ENCODE measurements at regions not wholly inside any gene's neighbourhood (a gene's known extent, or its start where the extent isn't known, plus 50 kb on each side); places are given as distances from the start of the nearest gene placed in this dataset.
"Not testable (repeated sequence)": the region's sequence is repeated elsewhere in the genome, so short reads cannot be mapped to it uniquely, and the experiment has no call there.

DNA sequence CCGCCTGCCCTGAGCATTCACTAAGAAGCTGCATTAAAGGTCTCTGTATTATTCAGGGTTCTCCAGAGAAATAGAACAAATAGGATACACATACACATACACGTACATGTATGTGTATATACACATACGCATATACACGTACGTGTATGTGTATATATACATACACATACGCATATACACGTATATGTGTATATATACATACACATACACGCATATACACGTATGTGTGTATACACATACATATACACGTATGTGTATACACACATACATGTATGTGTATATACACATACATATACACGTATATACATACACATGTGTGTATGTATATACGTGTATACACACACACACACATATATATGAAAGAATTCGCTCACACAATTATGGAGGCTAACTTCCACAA lies 108.9 kb upstream of the BARHL2 start:
- DNase-seq (ENCODE audit: extremely low read depth, low read depth), result no peak

DNA sequence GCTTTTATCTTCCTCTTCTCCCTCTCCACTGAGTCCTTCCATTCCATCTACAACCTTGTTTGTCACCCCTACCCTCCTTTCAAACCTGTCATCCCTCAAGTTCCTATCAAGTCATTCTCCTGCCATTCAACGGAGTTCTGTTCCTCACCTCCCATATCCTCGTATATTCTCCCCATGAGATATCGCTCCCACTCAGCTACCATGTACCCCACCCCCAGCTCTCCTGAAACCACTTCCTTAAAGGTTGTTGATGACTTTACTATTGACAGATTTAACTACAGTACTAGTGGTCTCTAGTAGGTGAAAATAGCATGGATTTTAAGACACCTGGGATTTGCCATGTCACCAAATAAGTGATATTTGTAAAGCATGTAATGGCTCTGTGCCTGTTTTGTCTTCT lies 107.4 kb upstream of the BARHL2 start:
- no peak for DNase-seq (ENCODE audit: extremely low read depth, low read depth)

DNA sequence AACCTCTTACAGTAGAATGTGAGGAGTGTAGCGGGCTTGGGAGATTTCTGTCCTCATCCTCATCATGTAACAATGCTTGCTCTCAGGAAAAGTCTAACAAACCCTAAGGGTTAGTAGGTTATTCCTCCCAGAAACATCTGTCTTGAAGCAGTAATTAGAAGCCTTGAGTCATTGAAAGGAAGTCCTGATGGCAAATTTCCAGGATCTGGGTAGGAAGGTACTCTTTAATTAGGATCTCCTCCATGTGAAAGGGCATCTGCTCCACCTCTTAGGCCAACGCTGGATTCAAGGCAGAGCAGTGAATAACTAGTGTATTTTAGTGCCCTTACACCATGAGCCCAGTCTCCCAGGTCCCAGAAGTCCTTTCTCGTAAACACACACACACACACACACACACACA lies 106.6 kb upstream of the BARHL2 start:
- DNase-seq (ENCODE audit: extremely low read depth, low read depth), result no peak

DNA sequence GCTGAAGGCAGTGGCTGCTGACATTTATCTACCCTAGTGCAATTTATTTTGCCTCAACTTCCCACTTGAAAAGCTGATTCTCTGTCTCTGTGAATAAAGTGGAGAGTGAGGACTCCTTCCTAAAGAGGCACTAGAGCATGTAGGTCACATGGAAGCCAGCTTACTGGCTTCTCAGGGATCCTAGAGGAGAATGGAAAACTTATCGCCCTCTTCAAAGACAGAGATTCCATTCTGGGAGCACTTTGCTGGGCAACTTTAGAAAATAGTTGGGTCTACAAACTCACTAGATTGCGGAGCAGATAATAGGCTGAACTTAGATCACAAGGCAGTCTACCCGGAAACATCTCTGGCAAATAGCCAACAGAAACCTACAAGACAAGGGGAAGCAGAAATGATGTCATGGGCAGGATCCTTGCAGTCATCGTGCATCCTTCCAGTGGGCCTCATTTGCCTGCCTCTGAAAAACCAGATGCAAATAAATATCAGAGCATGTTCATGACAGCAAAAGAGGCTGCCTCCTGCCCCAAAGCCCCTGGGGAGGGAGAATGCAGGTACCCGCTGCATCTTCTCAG lies 104.8 kb upstream of the BARHL2 start:
- no peak for DNase-seq (ENCODE audit: extremely low read depth, low read depth)

DNA sequence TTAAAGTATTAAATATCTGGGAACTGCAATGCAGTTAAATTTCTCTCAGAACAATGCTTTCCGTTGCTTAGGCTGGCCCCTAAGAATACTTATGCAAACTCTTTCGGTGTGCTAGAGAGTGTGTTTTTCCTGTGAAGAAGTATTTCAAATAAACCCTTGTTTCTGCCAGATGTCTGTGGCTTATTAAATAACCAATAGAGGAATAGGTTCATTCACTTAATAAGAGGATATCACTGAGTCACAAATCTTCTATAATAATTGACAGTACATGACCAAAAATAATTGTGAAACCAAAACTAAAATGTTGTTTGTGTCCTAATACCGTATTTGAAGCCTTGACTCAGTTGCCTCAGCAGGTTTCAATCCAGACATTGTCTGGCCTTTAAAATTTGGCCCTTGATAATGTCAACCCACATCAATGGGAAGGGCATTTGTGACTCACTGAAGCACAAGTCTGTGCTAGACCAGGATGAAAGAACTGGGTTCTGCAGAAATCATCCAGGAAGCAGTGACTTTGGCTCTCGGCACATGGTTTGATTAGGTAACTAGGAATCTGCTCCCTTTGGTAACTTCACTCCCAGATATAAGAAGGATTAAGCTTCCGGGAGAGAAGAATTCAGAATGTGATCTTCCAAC lies 104.2 kb upstream of the BARHL2 start:
- no peak for DNase-seq (ENCODE audit: extremely low read depth, low read depth)

DNA sequence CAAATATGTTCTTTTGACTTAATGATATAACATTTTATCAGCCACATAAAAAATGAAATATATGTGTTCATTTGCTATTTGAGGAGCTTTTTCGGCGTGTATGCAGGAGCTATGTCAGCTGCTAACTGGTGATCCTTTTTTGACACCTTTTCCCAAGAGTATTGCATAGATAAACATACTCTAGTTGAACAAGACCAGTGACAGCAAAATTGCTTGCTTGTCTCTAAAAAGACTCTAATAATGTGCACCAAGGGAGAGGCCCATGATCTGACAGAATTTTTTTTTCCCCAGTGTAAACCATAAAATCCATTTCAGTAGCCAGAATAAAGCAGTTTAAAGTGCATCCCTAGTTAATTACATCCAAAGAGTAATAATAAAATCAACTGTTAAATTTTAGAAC lies 103.6 kb upstream of the BARHL2 start:
- no peak for DNase-seq (ENCODE audit: extremely low read depth, low read depth)

DNA sequence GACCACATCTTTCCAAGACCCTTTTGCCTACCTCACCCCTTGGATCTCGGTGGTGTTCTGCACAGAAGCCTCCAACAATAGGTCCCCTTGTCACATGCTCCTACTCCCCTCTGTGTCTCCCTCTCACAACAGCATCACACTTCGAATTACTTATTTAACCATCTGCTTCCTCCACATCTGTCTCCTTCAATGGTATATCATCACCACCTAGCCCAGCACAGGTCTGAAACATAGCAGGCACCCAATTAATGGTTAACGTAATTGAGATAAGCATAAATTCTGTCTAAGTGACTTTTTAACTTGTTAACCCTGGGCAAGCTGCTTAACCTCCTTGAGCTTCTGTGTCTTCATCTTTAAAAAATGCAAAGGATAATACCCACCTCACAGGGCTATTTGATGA lies 100.3 kb upstream of the BARHL2 start:
- DNase-seq (ENCODE audit: extremely low read depth, low read depth), result no peak

DNA sequence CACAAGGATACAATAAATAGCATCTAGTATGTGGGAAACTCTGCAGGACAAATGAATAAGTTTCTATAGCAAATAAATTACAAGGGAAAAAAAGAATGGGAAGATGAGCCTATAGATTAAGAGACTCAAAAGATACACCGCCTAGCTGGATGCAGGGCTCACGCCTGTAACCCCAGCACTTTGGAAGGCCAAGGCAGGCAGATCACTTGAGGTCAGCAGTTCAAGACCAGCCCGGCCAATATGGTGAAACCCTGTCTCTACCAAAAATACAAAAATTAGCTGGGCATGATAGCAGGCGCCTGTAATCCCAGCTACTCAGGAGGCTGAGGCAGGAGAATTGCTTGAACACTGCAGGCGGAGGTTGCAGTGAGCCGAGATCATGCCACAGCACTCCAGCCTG lies 95.1 kb upstream of the BARHL2 start:
- not testable (repeated sequence) for DNase-seq (ENCODE audit: extremely low read depth, low read depth)

DNA sequence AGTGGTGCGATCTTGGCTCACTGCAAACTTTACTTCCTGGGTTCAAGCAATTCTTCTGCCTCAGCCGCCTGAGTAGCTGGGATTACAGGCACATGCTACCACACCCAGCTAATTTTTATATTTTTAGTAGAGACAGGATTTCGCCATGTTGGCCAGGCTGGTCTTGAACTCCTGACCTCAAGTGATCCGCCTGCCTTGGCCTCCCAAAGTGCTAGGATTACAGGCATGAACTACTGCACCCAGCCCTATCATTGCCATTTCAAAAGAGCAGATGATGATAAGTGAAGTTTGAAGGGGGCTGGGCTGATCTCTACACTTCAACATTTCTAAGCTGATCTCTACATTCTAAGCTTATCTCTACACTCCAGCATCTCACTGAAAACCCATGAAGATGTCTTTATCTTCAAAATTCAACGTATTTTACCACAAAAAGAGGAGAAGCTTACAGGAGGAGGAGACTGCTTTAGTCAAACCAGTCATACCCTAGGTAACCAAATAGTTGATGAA lies 94.4 kb upstream of the BARHL2 start:
- not testable (repeated sequence) for DNase-seq (ENCODE audit: extremely low read depth, low read depth)

DNA sequence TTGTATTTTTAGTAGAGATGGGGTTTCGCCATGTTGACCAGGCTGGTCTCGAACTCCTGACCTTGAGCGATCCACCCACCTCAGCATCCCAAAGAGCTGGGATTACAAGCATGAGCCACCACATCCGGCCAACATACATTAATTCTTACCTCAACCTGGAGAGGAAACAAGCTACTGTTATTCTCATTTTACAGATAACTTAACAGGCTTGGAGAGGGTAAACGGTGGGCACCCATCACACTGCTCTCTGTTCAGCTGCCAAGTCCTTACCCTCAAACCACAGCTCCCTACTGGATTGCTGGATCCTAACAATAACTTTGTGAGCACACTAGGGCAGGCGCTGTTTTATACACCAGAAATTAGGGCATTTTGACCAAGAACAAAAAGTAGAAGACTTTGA lies 93.6 kb upstream of the BARHL2 start:
- DNase-seq (ENCODE audit: extremely low read depth, low read depth), result no peak

DNA sequence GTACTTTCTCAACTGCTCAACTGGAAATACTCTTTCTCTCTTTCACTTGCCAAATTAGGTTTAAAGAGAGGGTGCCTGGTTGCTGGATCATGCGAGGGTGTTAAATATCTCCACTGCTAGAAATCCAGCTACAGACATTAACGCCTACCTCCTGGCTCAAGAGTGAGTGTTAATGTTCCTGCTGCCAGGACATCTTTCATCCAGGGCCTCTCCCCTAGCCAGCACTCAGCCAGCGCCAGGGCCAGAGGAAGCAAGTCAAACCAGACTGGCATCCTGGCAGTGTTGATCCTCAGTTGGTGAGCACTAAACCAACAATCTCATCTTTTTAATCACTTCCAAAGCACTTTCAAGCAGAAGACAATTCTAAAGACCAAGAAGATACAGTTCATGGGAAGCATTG lies 92.9 kb upstream of the BARHL2 start:
- no peak for DNase-seq (ENCODE audit: extremely low read depth, low read depth)

DNA sequence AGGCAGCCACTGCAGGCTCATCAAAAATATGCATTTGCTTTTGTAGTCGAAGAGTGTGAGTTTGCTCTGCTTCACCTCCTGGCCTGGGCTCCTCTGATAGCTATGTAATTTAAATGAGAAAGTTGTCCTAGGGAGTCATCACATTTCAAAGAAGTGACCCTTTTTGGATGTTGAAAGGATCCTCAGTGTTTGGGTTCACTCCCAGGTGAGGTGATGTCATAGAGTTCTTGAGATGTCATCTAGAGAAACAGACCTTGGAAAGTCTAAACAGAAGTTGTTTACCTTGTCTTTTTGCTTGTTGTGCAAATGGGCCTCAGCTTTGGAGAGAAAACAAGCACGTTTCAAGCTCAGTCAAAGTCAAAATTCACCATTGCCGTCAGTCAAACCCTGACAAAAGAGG lies 92.0 kb upstream of the BARHL2 start:
- DNase-seq (ENCODE audit: extremely low read depth, low read depth), result no peak

DNA sequence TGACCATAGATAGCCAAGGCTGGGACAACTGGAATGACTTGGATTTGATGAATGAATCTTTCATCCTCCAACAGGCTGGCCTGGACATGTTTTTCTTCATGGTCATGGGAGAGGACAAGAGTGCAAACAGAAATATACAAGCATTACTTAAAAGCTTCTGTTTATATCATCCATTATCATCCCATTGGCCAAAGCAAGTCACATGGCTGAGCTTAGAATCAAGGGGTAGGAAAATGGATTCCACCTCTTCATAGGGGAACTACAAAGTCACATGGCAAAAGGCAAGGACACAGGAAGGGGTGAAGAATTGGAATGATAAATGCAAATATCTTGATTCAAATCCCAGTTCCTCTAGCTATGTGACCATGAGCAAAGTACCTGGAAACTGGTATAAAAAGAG lies 90.2 kb upstream of the BARHL2 start:
- no peak for DNase-seq (ENCODE audit: extremely low read depth, low read depth)

DNA sequence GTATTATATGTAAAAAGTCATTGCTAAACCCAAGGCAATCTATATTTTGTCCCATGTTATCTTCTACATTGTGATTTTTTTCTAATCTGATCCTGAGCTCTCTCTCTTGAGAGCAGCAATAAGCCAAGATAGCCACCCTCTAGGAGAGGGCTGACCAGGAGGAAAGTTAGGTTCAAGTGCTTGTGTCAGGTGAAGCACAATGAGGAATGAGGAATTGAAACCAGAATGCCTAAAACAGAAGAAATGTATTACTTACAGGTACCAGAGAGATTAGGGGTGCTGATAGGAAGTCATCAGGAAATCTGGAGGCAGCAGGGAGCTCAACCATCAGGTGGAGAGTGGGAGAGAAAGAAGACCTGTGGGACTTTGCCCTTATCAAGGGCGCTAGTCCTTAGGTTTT lies 85.5 kb upstream of the BARHL2 start:
- no peak for DNase-seq (ENCODE audit: extremely low read depth, low read depth)

DNA sequence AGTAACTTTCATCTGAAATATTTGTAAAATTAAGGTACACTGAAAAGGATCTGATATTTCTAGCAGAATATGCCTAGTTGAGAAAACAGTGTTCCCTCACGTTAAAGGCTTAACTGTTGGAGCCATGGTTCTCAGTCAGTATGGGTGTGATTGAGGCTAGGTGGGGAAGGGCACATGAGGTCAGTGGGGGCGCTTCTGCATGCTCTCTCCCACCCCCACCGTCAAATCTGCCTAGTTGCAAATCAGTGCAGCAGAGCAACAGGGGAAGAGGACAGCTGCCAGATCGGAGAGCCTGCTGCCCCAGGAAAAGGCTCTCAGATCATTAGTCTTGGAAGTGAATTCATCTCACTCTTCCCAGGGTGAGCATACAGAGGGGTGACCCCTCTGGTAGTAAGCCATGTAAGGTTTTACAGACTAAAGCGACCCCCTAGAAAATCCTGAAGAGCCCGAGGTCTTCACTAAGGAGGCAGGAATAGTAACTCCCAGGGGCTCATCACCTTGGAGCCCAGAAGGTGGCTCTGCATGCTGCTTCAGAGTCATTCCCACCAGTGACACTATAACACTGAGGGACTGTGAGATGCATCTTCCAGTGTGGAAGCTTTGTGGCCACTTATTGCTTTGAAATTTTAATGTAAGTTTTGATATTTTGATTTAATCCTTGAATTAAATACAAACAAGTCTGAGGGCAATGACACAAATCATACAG lies 83.1 kb upstream of the BARHL2 start:
- DNase-seq (ENCODE audit: extremely low read depth, low read depth), result no peak

DNA sequence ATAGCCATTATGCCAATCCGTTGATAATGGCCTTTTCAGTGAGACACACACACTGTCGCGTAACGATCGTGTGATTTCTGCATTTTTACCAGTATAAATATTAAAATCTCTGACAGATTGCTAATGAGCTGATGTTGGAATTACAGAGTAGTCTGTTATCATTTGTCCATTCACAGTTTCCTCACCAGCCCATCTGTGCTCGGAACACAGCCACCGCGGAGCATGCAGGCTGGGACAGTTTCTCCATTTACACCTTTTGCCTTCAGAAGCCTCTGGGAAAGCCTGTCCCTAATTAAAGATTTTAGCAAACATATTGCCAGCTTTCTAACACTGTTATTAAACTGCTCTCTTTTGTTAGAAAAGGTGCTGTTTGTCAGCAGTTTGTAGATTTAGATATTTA lies 82.2 kb upstream of the BARHL2 start:
- DNase-seq (ENCODE audit: extremely low read depth, low read depth), result no peak

DNA sequence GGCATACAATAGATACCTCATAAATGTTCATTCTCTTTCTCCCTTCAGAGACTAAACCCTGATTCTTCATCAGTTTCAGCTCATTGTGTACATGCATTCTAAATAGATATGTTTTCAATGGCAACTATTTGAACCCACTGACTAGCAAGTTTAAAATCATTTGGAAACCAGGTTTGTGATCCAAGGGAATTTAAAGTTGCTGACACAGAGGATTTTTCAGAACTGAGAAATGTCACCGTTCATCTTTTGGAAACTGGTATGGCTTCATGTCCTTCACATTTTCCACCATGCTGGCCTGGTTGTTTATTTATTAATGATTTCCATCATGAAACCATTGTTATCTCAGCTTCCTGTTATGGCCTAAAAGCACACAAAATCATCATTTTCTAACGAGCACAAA lies 81.8 kb upstream of the BARHL2 start:
- no peak for DNase-seq (ENCODE audit: extremely low read depth, low read depth)

DNA sequence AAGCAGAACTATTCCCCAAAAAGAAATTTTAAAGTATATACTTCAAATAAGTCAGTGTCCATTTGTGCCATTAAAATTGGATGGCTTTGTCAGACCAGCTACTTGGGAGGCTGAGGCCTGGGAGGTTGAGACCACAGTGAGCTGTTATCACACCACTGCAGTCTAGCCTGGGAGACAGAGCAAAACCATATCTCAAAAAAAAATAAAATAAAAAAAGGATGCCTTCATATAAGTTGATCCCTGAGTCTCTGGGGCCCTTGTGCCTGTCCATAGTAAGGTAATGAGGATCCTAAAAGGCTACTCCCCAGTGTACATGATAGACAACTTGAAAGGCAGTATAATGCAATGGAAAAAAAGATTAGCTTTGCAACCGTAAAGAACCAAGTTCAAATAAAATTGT lies 81.2 kb upstream of the BARHL2 start:
- DNase-seq (ENCODE audit: extremely low read depth, low read depth), result no peak

DNA sequence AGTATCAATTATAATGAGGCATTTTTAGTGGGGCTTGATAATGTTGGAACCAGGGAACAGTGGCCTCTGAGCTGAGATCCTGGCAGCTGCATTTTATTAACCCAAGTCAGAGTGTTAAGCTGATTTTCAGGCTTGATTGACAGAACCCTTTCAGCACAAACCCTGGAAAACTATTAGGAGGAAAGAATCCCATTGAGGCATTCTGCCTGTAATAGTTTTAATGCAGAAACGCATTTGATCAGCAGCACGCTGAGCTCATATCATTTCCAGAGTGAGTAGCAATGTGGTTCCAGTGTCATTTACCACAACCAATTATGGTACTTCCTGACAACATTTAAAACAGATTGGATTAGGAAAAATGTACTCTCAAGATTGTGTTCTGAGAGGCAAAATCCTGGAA lies 78.3 kb upstream of the BARHL2 start:
- DNase-seq (ENCODE audit: extremely low read depth, low read depth), result no peak

DNA sequence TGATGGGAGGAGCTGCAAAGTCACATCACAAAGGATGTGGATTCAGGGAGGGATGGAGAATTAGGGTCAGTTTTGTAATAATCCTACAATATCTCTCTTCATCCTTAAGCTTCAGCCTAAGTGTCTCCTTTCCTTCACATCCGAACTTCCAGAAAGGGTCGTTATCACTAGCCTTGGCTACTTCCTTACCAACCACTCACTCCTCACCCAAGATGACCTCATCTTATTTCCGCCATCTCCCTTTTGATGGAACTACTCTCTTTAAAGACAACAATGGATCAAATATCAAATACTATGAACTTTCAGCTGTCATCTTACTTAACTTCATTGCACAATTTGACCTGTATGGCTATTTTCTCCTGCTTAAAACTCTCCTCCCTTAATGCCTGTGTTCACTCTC lies 69.6 kb upstream of the BARHL2 start:
- no peak for DNase-seq (ENCODE audit: extremely low read depth, low read depth)

DNA sequence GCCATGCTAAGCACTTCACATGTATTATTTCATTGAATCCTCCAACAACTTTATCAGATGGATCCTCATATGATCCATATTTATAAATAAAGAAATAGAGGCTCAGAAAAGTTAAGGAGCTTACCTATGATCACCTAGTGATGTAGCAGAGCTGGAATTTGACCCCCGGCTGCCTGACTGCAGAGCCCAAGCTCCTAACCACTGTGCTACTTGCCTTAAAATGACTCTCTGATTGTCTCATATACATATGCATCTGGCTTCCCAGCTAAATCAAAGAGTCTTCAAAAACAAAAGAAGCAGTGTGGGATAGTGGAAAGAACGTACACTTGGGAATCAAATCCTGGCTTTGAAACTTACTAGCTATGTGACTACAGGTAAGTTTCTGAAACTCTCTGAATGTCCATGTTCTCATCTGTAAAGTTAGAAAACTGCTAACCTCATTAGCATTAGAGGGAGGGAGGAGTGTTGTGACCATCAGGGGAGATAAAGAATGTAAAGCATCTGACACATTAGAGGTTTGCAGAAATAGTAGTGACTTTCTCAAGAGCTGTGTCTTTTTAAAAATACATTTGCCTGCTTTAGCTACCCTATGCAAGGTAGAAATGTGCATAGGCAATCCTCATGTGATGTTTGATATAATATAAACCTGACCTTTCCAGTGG lies 67.2 kb upstream of the BARHL2 start:
- no peak for DNase-seq (ENCODE audit: extremely low read depth, low read depth)

DNA sequence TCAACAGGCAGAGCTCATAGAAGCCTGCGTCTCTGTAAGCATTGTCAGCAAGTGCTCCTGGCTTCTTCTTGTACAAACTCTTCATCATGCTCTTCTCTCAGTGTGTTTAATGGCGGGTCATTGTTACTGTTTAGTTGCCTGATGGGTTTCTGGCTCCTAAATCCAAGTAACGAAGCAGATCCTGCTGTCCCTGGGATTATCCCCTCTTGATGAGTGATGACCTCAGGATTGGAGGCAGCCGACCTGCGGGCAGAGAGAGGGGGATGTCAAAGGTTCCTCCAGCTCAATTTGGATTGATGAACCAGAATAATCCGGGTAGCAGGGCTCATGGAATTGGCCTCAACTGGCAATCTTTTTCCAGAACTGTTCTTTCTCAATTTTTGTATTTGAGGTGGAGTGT lies 66.1 kb upstream of the BARHL2 start:
- DNase-seq (ENCODE audit: extremely low read depth, low read depth), result no peak
